ENCODE measurements at regions not wholly inside any gene's neighbourhood (a gene's known extent, or its start where the extent isn't known, plus 50 kb on each side); places are given as distances from the start of the nearest gene placed in this dataset.

DNA sequence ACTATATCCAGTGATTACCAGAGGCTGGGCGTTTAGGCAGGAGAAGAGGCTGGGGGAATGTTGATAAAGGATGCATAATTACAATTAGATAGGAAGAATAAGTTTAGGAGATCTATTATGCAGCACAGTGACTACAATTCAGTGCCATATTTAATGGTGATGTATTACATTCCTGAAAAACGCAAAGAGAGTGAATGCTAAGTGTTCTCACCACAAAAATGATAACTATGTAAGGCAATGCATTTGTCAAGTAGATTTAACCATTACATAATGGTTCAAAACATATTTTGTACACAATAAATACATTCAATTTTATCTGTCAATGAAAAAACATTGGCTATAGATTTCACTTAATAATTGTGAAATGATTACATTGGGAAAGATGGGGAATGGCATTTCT, 548.9 kb downstream of the NUF2 start:
- TF ChIP-seq, protein P1, sequence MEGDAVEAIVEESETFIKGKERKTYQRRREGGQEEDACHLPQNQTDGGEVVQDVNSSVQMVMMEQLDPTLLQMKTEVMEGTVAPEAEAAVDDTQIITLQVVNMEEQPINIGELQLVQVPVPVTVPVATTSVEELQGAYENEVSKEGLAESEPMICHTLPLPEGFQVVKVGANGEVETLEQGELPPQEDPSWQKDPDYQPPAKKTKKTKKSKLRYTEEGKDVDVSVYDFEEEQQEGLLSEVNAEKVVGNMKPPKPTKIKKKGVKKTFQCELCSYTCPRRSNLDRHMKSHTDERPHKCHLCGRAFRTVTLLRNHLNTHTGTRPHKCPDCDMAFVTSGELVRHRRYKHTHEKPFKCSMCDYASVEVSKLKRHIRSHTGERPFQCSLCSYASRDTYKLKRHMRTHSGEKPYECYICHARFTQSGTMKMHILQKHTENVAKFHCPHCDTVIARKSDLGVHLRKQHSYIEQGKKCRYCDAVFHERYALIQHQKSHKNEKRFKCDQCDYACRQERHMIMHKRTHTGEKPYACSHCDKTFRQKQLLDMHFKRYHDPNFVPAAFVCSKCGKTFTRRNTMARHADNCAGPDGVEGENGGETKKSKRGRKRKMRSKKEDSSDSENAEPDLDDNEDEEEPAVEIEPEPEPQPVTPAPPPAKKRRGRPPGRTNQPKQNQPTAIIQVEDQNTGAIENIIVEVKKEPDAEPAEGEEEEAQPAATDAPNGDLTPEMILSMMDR (IDR thresholded peaks at IDR 0.05 in 4 of 5, conservative IDR thresholded peaks at IDR 0.05 in 1 of 5): no peak
- no peak for TF ChIP-seq POLR2A (IDR thresholded peaks at IDR 0.05)
- ATAC-seq (no peak), DNase-seq (no peak)
- H3K27me3 ChIP-seq: no peaks in the 10 kb centered on the region
- H3K27ac ChIP-seq: no peak overlapping the region
- in situ Hi-C loops (cut with MboI; ENCODE audit: low sequenced_read_pairs in 4 of 4): no loop called here
- no peaks in the 10 kb centered on the region for H3K36me3 ChIP-seq
- H3K4me1 ChIP-seq: peaks cover 0 to 1% of the 10 kb centered on the region in 2 donors
- intact Hi-C loops (cut with DNase I; ENCODE audit: low total_unique reads): no loop called here
- H3K4me3 ChIP-seq: no peak overlapping the region
- no peaks in the 10 kb centered on the region for H3K9me3 ChIP-seq

DNA sequence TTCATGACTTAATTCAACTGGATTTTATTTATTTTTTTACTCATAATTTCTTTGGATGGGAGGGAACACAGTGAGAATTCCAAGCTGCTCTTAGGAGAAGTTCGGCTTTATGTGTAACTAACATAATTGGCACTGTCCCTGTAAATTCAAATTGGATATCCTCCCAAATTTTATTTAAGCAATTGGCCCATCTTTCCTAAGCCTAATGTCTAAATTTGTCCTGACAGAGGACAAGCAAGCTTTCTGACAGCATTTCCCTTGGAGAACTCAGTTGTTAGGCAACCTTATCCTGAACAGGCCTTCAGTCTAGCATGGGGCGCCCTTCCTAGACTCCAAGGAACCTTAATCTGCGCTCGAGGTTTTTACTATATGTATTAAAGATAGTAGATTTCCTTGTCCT, 550.3 kb downstream of the NUF2 start:
- no peak overlapping the region for H3K27ac ChIP-seq
- intact Hi-C loops (cut with DNase I; ENCODE audit: low total_unique reads): no loop called here
- ATAC-seq (no peak), DNase-seq (no peak)
- TF ChIP-seq, protein P1 (IDR thresholded peaks at IDR 0.05 in 4 of 5, conservative IDR thresholded peaks at IDR 0.05 in 1 of 5): no peak
- TF ChIP-seq POLR2A (IDR thresholded peaks at IDR 0.05): no peak
- H3K4me3 ChIP-seq: no peak overlapping the region
- in situ Hi-C loops (cut with MboI; ENCODE audit: low sequenced_read_pairs in 4 of 4): no loop called here
- H3K4me1 ChIP-seq: peaks cover 0 to 3% of the 10 kb centered on the region in 2 donors
- H3K27me3 ChIP-seq: no peaks in the 10 kb centered on the region
- H3K9me3 ChIP-seq: no peaks in the 10 kb centered on the region
- H3K36me3 ChIP-seq: no peaks in the 10 kb centered on the region

DNA sequence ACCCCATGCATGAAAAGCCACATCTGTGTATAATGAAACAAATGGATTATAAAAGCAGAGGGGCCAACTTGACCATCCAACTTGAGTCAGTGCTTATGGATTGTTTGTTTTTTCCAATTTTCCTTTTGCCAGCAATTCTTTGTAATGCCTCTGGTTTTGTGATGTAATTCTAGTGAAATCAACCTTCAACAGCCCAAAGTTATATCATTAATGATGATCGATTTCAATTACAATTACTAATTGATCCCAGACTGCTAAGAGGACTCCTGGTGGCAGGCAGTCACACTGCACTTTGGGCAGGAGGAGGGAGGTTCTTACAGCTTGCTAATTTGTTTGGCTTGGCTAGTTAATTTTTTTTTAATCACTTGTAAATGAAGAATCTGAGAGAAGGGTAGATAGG, 552.3 kb downstream of the NUF2 start:
- intact Hi-C loops (cut with DNase I; ENCODE audit: low total_unique reads): no loop called here
- no peak overlapping the region for H3K27ac ChIP-seq
- TF ChIP-seq, protein P1 (IDR thresholded peaks at IDR 0.05 in 4 of 5, conservative IDR thresholded peaks at IDR 0.05 in 1 of 5): peak in 1 of 5 experiments; percentile 11
- TF ChIP-seq POLR2A (IDR thresholded peaks at IDR 0.05): no peak
- in situ Hi-C loops (cut with MboI; ENCODE audit: low sequenced_read_pairs in 4 of 4): no loop called here
- H3K9me3 ChIP-seq: no peaks in the 10 kb centered on the region
- no peaks in the 10 kb centered on the region for H3K36me3 ChIP-seq
- DNase-seq (no peak), ATAC-seq (no peak)
- H3K4me1 ChIP-seq: peaks cover 0 to 3% of the 10 kb centered on the region in 2 donors
- no peaks in the 10 kb centered on the region for H3K27me3 ChIP-seq
- no peak overlapping the region for H3K4me3 ChIP-seq

DNA sequence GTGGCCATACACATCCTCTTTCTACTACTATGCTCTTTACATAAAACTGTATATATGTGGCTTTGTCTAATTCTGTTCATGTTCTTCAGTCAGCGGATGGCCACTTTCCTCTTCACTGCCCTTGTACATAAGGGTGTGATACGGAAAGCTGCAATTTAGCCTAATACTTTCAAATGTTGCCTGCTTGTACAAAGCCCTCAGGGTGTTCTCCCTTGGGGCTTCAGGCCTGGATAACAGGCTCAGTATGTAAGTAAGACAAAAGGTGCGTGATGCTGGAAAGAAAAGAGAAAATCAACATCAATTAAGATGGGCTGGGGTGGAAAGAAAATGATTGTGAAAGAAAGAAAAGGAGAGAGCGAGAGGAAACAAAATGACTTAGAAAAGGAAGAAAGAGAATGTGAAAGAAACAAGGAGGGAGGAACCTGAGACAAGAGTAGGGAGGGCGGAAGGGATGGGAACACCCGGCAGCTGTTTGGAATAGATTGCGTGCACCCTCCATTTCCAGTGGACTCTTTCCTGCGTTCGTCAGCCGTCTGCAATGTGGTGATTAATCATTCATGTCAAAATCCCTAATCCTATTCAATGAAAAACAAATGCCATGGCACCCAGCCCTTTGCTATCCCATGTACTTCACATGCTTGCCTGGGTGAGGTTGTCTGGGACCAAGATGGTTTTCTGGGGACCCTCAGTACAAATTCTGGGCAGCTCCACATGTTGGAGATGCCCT, 553.6 kb downstream of the NUF2 start:
- TF ChIP-seq, protein P1 (IDR thresholded peaks at IDR 0.05 in 4 of 5, conservative IDR thresholded peaks at IDR 0.05 in 1 of 5): no peak
- no peak for TF ChIP-seq POLR2A (IDR thresholded peaks at IDR 0.05)
- Histone ChIP-seq H3K27ac (peak overlapping the region in 2 of 4 donors; percentile 30 to 39), H3K36me3 (no peaks in the 10 kb centered on the region), H3K9me3 (no peaks in the 10 kb centered on the region), H3K4me1 (peaks cover 0 to 3% of the 10 kb centered on the region in 2 donors), H3K27me3 (no peaks in the 10 kb centered on the region), H3K4me3 (peak overlapping the region in 1 of 4 donors; percentile 1)
- in situ Hi-C loops (cut with MboI; ENCODE audit: low sequenced_read_pairs in 4 of 4) (no loop called here), intact Hi-C loops (cut with DNase I; ENCODE audit: low total_unique reads) (no loop called here)
- ATAC-seq: peak; percentile 30 to 54
- peak; percentile 5 to 31 for DNase-seq

Data from gastrocnemius medialis (tissue), 4 donors.